ENCODE measurements at regions not wholly inside any gene's neighbourhood (a gene's known extent, or its start where the extent isn't known, plus 50 kb on each side); places are given as distances from the start of the nearest gene placed in this dataset.

GRCh38 chr5:174414315-174414710 lies 310.1 kb upstream of the MSX2 start:
- DNase-seq (ENCODE audit: low spot score in 2 of 2, unreplicated experiment in 2 of 2): no peak
- Mint-ChIP-seq H3K9me3 (peaks cover 4% of the 10 kb centered on the region), H3K27me3 (ENCODE audit: low read depth) (no peaks in the 10 kb centered on the region), H3K4me3 (no peak overlapping the region), H3K36me3 (no peaks in the 10 kb centered on the region), H3K4me1 (peaks cover 58% of the 10 kb centered on the region), H3K27ac (peak overlapping the region; percentile 58)
- no peak for TF ChIP-seq CTCF (IDR thresholded peaks at IDR 0.05; ENCODE audit: unreplicated experiment)

GRCh38 chr5:174418809-174419539 lies 305.4 kb upstream of the MSX2 start:
- Mint-ChIP-seq H3K4me3 (peak overlapping the region; percentile 70), H3K27me3 (ENCODE audit: low read depth) (no peaks in the 10 kb centered on the region), H3K36me3 (no peaks in the 10 kb centered on the region), H3K9me3 (no peaks in the 10 kb centered on the region), H3K27ac (peak overlapping the region; percentile 85), H3K4me1 (peaks cover 49% of the 10 kb centered on the region)
- DNase-seq (ENCODE audit: low spot score in 2 of 2, unreplicated experiment in 2 of 2): no peak
- TF ChIP-seq CTCF (IDR thresholded peaks at IDR 0.05; ENCODE audit: unreplicated experiment): no peak

GRCh38 chr5:174419540-174420132 lies 304.7 kb upstream of the MSX2 start:
- peak overlapping the region; percentile 70 for H3K4me3 Mint-ChIP-seq
- peaks cover 49% of the 10 kb centered on the region for H3K4me1 Mint-ChIP-seq

GRCh38 chr5:174420651-174421407 lies 303.6 kb upstream of the MSX2 start:
- Mint-ChIP-seq H3K27ac (no peak overlapping the region), H3K9me3 (no peaks in the 10 kb centered on the region), H3K4me3 (no peak overlapping the region), H3K4me1 (peaks cover 59% of the 10 kb centered on the region), H3K27me3 (ENCODE audit: low read depth) (no peaks in the 10 kb centered on the region), H3K36me3 (no peaks in the 10 kb centered on the region)
- DNase-seq (ENCODE audit: low spot score in 2 of 2, unreplicated experiment in 2 of 2): no peak
- TF ChIP-seq CTCF (IDR thresholded peaks at IDR 0.05; ENCODE audit: unreplicated experiment): no peak

More at GRCh38 chr5:174419540-174420132, 304.7 kb upstream of the MSX2 start:
- Mint-ChIP-seq H3K27me3 (ENCODE audit: low read depth) (no peaks in the 10 kb centered on the region), H3K9me3 (no peaks in the 10 kb centered on the region), H3K27ac (peak overlapping the region; percentile 85), H3K36me3 (no peaks in the 10 kb centered on the region)
- peak; percentile 84 for TF ChIP-seq CTCF (IDR thresholded peaks at IDR 0.05; ENCODE audit: unreplicated experiment)
- peak; percentile 87 to 98 for DNase-seq (ENCODE audit: low spot score in 2 of 2, unreplicated experiment in 2 of 2)

GRCh38 chr5:174421408-174421805 lies 303.0 kb upstream of the MSX2 start:
- Mint-ChIP-seq H3K27me3 (ENCODE audit: low read depth) (no peaks in the 10 kb centered on the region), H3K4me3 (no peak overlapping the region), H3K36me3 (no peaks in the 10 kb centered on the region), H3K27ac (no peak overlapping the region), H3K9me3 (no peaks in the 10 kb centered on the region), H3K4me1 (peaks cover 62% of the 10 kb centered on the region)
- DNase-seq (ENCODE audit: low spot score in 2 of 2, unreplicated experiment in 2 of 2): no peak
- TF ChIP-seq CTCF (IDR thresholded peaks at IDR 0.05; ENCODE audit: unreplicated experiment): no peak
